ENCODE measurements at regions not wholly inside any gene's neighbourhood (a gene's known extent, or its start where the extent isn't known, plus 50 kb on each side); places are given as distances from the start of the nearest gene placed in this dataset.

DNA sequence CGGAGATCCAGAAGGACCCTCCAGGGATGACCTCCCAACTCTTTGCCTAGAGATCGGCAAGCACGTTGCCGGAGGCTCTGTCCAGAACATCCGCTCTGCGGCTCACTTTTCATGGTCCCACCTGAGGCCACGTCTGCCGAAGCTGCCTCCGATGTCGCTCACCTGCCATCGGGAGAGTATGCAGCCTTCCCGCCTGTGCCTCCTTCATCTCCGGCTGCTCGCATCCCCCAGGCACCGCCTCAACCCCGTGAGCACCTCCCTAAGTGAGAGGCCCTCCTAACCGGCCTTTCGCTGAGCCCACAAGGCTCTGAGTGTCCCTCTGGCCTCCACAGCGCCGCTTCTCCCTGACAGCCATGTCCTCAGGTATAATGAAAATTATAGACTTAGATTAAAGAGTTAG lies 275.1 kb downstream of the EFNB2 start:
- TF ChIP-seq EZH2phosphoT487 (IDR thresholded peaks at IDR 0.05; ENCODE audit: borderline replicate concordance, low read length) = no peak
- no peak for TF ChIP-seq CTCF (conservative IDR thresholded peaks at IDR 0.05; ENCODE audit: low read depth, low read length)
- TF ChIP-seq EZH2 (IDR thresholded peaks at IDR 0.05; ENCODE audit: low read length, unreplicated experiment) = no peak
